ENCODE measurements at regions not wholly inside any gene's neighbourhood (a gene's known extent, or its start where the extent isn't known, plus 50 kb on each side); places are given as distances from the start of the nearest gene placed in this dataset.

- H3K9me3 ChIP-seq (ENCODE audit: low read depth) = no peaks in the 10 kb centered on the region
- H4K20me1 ChIP-seq (ENCODE audit: insufficient read depth, poor library complexity, severe bottlenecking) = no peaks in the 10 kb centered on the region
- H3K27me3 ChIP-seq = peaks cover 9% of the 10 kb centered on the region
- H3K36me3 ChIP-seq (replicated peaks; ENCODE audit: insufficient read depth, low read depth) = no peaks in the 10 kb centered on the region
- no peak overlapping the region for H3K4me3 ChIP-seq
- TF ChIP-seq EZH2phosphoT487 (IDR thresholded peaks at IDR 0.05; ENCODE audit: low read depth, severe bottlenecking, unreplicated experiment) (no peak), CTCF (IDR thresholded peaks at IDR 0.05; ENCODE audit: poor library complexity) (no peak), EZH2 (IDR thresholded peaks at IDR 0.05; ENCODE audit: borderline replicate concordance) (no peak)
- H2AFZ ChIP-seq = no peak overlapping the region
- H3K79me2 ChIP-seq = no peaks in the 10 kb centered on the region
- WGBS (ENCODE audit: low lambda C conversion rate, missing lambda C conversion rate) = 80% methylated on average over 13 of the region's 13 CpGs
- no peaks in the 10 kb centered on the region for H3K9me2 ChIP-seq (replicated peaks; ENCODE audit: insufficient read depth)
- peak overlapping the region; percentile 63 for H3K27ac ChIP-seq
- H3K4me1 ChIP-seq (ENCODE audit: insufficient read depth) = peaks cover 10% of the 10 kb centered on the region
- DNase-seq (ENCODE audit: low spot score) = no peak
- no peak overlapping the region for H3K4me2 ChIP-seq
Observed at GRCh38 chr20:51096582-51097267, 73.8 kb upstream of the KCNG1 start.

GRCh38 chr20:51095633-51096521 is 73.0 kb upstream of the KCNG1 start:
- no peak for TF ChIP-seq CTCF (IDR thresholded peaks at IDR 0.05; ENCODE audit: poor library complexity)
- TF ChIP-seq EZH2 (IDR thresholded peaks at IDR 0.05; ENCODE audit: borderline replicate concordance) = no peak
- TF ChIP-seq EZH2phosphoT487 (IDR thresholded peaks at IDR 0.05; ENCODE audit: low read depth, severe bottlenecking, unreplicated experiment) = no peak
- WGBS (ENCODE audit: low lambda C conversion rate, missing lambda C conversion rate) = 77% methylated on average over 7 of the region's 7 CpGs
- Histone ChIP-seq H3K4me3 (no peak overlapping the region), H3K79me2 (no peaks in the 10 kb centered on the region), H4K20me1 (ENCODE audit: insufficient read depth, poor library complexity, severe bottlenecking) (no peaks in the 10 kb centered on the region), H3K27ac (no peak overlapping the region), H3K4me1 (ENCODE audit: insufficient read depth) (peaks cover 15% of the 10 kb centered on the region), H3K36me3 (replicated peaks; ENCODE audit: insufficient read depth, low read depth) (no peaks in the 10 kb centered on the region), H3K27me3 (peaks cover 18% of the 10 kb centered on the region), H2AFZ (no peak overlapping the region), H3K9me3 (ENCODE audit: low read depth) (no peaks in the 10 kb centered on the region), H3K9me2 (replicated peaks; ENCODE audit: insufficient read depth) (no peaks in the 10 kb centered on the region), H3K4me2 (no peak overlapping the region)
- no peak for DNase-seq (ENCODE audit: low spot score)

- Histone ChIP-seq H3K9me2 (replicated peaks; ENCODE audit: insufficient read depth) (no peaks in the 10 kb centered on the region), H2AFZ (no peak overlapping the region), H3K27ac (no peak overlapping the region), H4K20me1 (ENCODE audit: insufficient read depth, poor library complexity, severe bottlenecking) (no peaks in the 10 kb centered on the region), H3K4me1 (ENCODE audit: insufficient read depth) (peaks cover 15% of the 10 kb centered on the region), H3K27me3 (peaks cover 25% of the 10 kb centered on the region), H3K4me2 (no peak overlapping the region), H3K4me3 (no peak overlapping the region), H3K9me3 (ENCODE audit: low read depth) (no peaks in the 10 kb centered on the region), H3K79me2 (no peaks in the 10 kb centered on the region), H3K36me3 (replicated peaks; ENCODE audit: insufficient read depth, low read depth) (no peaks in the 10 kb centered on the region)
- 65% methylated on average over 4 of the region's 4 CpGs for WGBS (ENCODE audit: low lambda C conversion rate, missing lambda C conversion rate)
- no peak for DNase-seq (ENCODE audit: low spot score)
- TF ChIP-seq EZH2 (IDR thresholded peaks at IDR 0.05; ENCODE audit: borderline replicate concordance) (no peak), CTCF (IDR thresholded peaks at IDR 0.05; ENCODE audit: poor library complexity) (no peak), EZH2phosphoT487 (IDR thresholded peaks at IDR 0.05; ENCODE audit: low read depth, severe bottlenecking, unreplicated experiment) (no peak)
Observed at GRCh38 chr20:51094221-51094620, 71.3 kb upstream of the KCNG1 start.

Measured in hepatocyte (in vitro differentiated cells).